GM12878 (cell line): ENCODE measurements at regions not wholly inside any gene's neighbourhood (a gene's known extent, or its start where the extent isn't known, plus 50 kb on each side); places are given as distances from the start of the nearest gene placed in this dataset.

Experiments
- ATAC-seq: fragments of 200-7000 bp; cut with Tn5 transposase; 3 replicates; pipeline ENCODE4 v1.9.1; 2020; ENCODE audit warnings: mild to moderate bottlenecking, moderate library complexity
- BruUV-seq: library from RNA; stranded (reverse); fragments of 400-500 nt; replicated peaks from 2 replicates; lab custom pipeline; 2021; lab: Mats Ljungman, UMichigan
- CTCF ChIA-PET: fragments of 300-600 bp; sonication (Branson Sonifier 250); formaldehyde crosslinking; extraction: SDS; loops from one replicate; lab custom pipeline; 2021; ENCODE audit warnings: inconsistent platforms; lab: Yijun Ruan, JAX
- POLR2A ChIA-PET: fragments of 350-600 bp; formaldehyde crosslinking; extraction: SDS; loops from one replicate; lab custom pipeline; 2021; ENCODE audit warnings: inconsistent platforms; lab: Charles Lee
- RAD21 ChIA-PET: fragments of 300-600 bp; sonication (Branson Sonifier 250); formaldehyde crosslinking; loops from one replicate; lab custom pipeline; 2023; ENCODE audit warnings: antibody characterized with exemption; ENCODE audit not compliant: unreplicated experiment; lab: Charles Lee
- SMC1A ChIA-PET: fragments of 300-600 bp; sonication (Branson Sonifier 250); formaldehyde crosslinking; loops from one replicate; lab custom pipeline; 2023; ENCODE audit not compliant: unreplicated experiment, uncharacterized antibody; lab: Charles Lee
- DNase-seq: peaks from one replicate; pipeline ENCODE4 v3.0.0-alpha.2; 2011; ENCODE audit warnings: low read depth, low spot score
- FAIRE-seq: peaks from 3 replicates; lab custom pipeline; 2011; peaks lifted over from hg19 to GRCh38; lab: Jason Lieb, UNC
- H2AFZ ChIP-seq: 2 replicates; pipeline ENCODE4 v1.6.0; 2011; ENCODE audit warnings: low read depth, low read length, control low read depth; ENCODE audit not compliant: control insufficient read depth
- H3K27ac ChIP-seq: 2 replicates; pipeline ENCODE4 v1.5.1; 2011; ENCODE audit warnings: control low read depth; ENCODE audit not compliant: control insufficient read depth, insufficient read depth
- H3K27me3 ChIP-seq, 2 experiments: replicated peaks in 1 of 2; 2 replicates each; pipeline versions ENCODE4 v1.6.0 to v1.6.1; 2011; ENCODE audit warnings: low read length in 1 of 2; ENCODE audit not compliant: control insufficient read depth in 2 of 2, insufficient read depth in 2 of 2
- H3K36me3 ChIP-seq, 2 experiments: 2 replicates each; pipeline ENCODE4 v1.5.1; 2011; ENCODE audit warnings: low read length in 1 of 2; ENCODE audit not compliant: control insufficient read depth in 2 of 2, insufficient read depth in 2 of 2
- H3K4me1 ChIP-seq: 2 replicates; pipeline ENCODE4 v1.6.1; 2011; ENCODE audit warnings: mild to moderate bottlenecking, low read length, moderate library complexity, mixed read lengths; ENCODE audit not compliant: control insufficient read depth, insufficient read depth
- H3K4me2 ChIP-seq: 2 replicates; pipeline ENCODE4 v1.6.0; 2011; ENCODE audit warnings: control low read depth; ENCODE audit not compliant: control insufficient read depth, insufficient read depth
- H3K4me3 ChIP-seq: fragments of 200-600 bp; sonication (generic); 2 replicates; pipeline ENCODE4 v1.5.1; 2016
- H3K79me2 ChIP-seq: 2 replicates; pipeline ENCODE4 v1.6.0; 2011; ENCODE audit warnings: low read length; ENCODE audit not compliant: control insufficient read depth, insufficient read depth
- H3K9ac ChIP-seq: 2 replicates; pipeline ENCODE4 v1.8.0; 2011; ENCODE audit warnings: low read length, control low read depth, mixed read lengths; ENCODE audit not compliant: control insufficient read depth, insufficient read depth
- H3K9me3 ChIP-seq: replicated peaks from 3 replicates; pipeline ENCODE4 v1.5.1; 2011; ENCODE audit warnings: mild to moderate bottlenecking, low read length; ENCODE audit not compliant: control insufficient read depth, insufficient read depth
- H4K20me1 ChIP-seq: 2 replicates; pipeline ENCODE4 v1.6.0; 2011; ENCODE audit not compliant: control insufficient read depth, insufficient read depth
- KAT2A ChIP-seq: conservative IDR thresholded peaks from 2 replicates; pipeline ENCODE4 v1.6.1; 2011; ENCODE audit warnings: low read depth, low read length; ENCODE audit not compliant: control insufficient read depth
- MTA3 ChIP-seq: IDR thresholded peaks from 2 replicates; pipeline ENCODE4 v1.6.1; 2012; ENCODE audit warnings: low read length, inconsistent platforms, borderline replicate concordance
- RAD51 ChIP-seq: fragments of 450-650 bp; IDR thresholded peaks from 2 replicates; pipeline ENCODE4 v1.6.1; 2016; ENCODE audit warnings: moderate library complexity, mild to moderate bottlenecking, inconsistent platforms
- RELA ChIP-seq: fragments of 450-650 bp; IDR thresholded peaks from 2 replicates; pipeline ENCODE4 v1.8.0; 2014; ENCODE audit warnings: borderline replicate concordance; ENCODE audit not compliant: partially characterized antibody
- SPI1 ChIP-seq: IDR thresholded peaks from 2 replicates; pipeline ENCODE4 v1.6.1; 2011; ENCODE audit warnings: low read depth, mild to moderate bottlenecking, low read length, moderate library complexity, borderline replicate concordance; ENCODE audit not compliant: insufficient read depth
- TCF12 ChIP-seq: IDR thresholded peaks from 2 replicates; pipeline ENCODE4 v1.6.1; 2011; ENCODE audit warnings: low read depth, mild to moderate bottlenecking, low read length
- YY1 ChIP-seq: IDR thresholded peaks from 2 replicates; pipeline ENCODE4 v1.6.1; 2011; ENCODE audit warnings: low read depth, mild to moderate bottlenecking, low read length
- WGBS: methylation state at CpG from one replicate; pipeline ENCODE4 v1.1.6; 2016; ENCODE audit warnings: low lambda C conversion rate; ENCODE audit not compliant: insufficient replicate concordance, insufficient coverage; ENCODE audit errors: missing lambda C conversion rate; 5-methylcytosine and 5-hydroxymethylcytosine counted together
- in situ Hi-C: fragments of 300-500 bp; cut with MboI; formaldehyde crosslinking; loops from 9 replicates; pipeline ENCODE4 v1.14.3; 2018; ENCODE audit warnings: mixed read lengths
- intact Hi-C: fragments of 100-400 bp; cut with micrococcal nuclease; formaldehyde crosslinking; loops from one replicate; pipeline ENCODE4 v1.14.2; 2022; ENCODE audit not compliant: unreplicated experiment
- TF ChIP-seq, protein P1 (sequence below): IDR thresholded peaks from 2 replicates; pipeline ENCODE4 v1.6.1; 2012; ENCODE audit warnings: mild to moderate bottlenecking, low read depth, low read length
- TF ChIP-seq, protein P2 (sequence below): IDR thresholded peaks from 2 replicates; pipeline ENCODE4 v1.6.1; 2011; ENCODE audit warnings: borderline replicate concordance, low read depth, mild to moderate bottlenecking, moderate library complexity, mixed read lengths, low read length; ENCODE audit not compliant: insufficient read depth; ENCODE audit errors: extremely low read length

DNA sequence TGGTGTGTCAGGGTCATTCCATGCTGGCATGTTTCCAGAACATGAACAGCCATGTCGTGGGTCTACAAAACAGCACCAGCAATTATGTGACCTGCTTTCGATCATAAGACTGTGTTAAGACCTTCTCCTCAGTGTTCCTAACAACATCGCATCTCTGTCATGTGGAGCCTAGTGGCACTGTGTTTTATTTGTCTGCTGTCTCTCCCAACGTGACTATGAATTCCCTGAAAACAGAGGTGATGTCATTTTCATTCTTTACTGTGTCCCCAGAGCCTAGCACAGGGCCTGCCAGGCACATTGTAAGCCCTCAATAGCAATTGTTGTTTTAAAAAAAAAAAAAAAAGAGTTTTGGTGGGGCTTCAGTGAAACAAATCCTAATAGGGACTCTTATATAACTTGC, 94.2 kb upstream of the IL12A start:
- TF ChIP-seq RAD51, result no peak
- no peak for TF ChIP-seq KAT2A
- TF ChIP-seq SPI1, result no peak
- no peak for TF ChIP-seq RELA
- TF ChIP-seq, protein P1, sequence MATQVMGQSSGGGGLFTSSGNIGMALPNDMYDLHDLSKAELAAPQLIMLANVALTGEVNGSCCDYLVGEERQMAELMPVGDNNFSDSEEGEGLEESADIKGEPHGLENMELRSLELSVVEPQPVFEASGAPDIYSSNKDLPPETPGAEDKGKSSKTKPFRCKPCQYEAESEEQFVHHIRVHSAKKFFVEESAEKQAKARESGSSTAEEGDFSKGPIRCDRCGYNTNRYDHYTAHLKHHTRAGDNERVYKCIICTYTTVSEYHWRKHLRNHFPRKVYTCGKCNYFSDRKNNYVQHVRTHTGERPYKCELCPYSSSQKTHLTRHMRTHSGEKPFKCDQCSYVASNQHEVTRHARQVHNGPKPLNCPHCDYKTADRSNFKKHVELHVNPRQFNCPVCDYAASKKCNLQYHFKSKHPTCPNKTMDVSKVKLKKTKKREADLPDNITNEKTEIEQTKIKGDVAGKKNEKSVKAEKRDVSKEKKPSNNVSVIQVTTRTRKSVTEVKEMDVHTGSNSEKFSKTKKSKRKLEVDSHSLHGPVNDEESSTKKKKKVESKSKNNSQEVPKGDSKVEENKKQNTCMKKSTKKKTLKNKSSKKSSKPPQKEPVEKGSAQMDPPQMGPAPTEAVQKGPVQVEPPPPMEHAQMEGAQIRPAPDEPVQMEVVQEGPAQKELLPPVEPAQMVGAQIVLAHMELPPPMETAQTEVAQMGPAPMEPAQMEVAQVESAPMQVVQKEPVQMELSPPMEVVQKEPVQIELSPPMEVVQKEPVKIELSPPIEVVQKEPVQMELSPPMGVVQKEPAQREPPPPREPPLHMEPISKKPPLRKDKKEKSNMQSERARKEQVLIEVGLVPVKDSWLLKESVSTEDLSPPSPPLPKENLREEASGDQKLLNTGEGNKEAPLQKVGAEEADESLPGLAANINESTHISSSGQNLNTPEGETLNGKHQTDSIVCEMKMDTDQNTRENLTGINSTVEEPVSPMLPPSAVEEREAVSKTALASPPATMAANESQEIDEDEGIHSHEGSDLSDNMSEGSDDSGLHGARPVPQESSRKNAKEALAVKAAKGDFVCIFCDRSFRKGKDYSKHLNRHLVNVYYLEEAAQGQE, result no peak
- no peak for TF ChIP-seq MTA3
- TF ChIP-seq TCF12, result no peak
- TF ChIP-seq YY1, result no peak
- TF ChIP-seq, protein P2, sequence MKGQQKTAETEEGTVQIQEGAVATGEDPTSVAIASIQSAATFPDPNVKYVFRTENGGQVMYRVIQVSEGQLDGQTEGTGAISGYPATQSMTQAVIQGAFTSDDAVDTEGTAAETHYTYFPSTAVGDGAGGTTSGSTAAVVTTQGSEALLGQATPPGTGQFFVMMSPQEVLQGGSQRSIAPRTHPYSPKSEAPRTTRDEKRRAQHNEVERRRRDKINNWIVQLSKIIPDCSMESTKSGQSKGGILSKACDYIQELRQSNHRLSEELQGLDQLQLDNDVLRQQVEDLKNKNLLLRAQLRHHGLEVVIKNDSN, result no peak
- FAIRE-seq (no peak), DNase-seq (no peak), ATAC-seq (no peak)
- POLR2A ChIA-PET, result interaction anchor here (0.7 kb wide), 1 partner anchor 566 kb away, joined by 3 read pairs; no protein-coding TSS in a partner anchor
- Histone ChIP-seq H3K79me2 (no peaks in the 10 kb centered on the region), H3K27me3 (no peaks in the 10 kb centered on the region), H3K4me3 (no peak overlapping the region), H3K27ac (no peak overlapping the region), H2AFZ (no peak overlapping the region), H4K20me1 (no peaks in the 10 kb centered on the region), H3K36me3 (no peaks in the 10 kb centered on the region), H3K4me2 (no peak overlapping the region), H3K9ac (no peak overlapping the region), H3K9me3 (no peaks in the 10 kb centered on the region), H3K4me1 (peaks cover 3% of the 10 kb centered on the region)
- in situ Hi-C loops (no loop called here), intact Hi-C loops (no loop called here)
- SMC1A ChIA-PET, result interaction anchor here (0.9 to 22.1 kb wide), 4 partner anchors 8 to 109 kb away, joined by 3 to 589 read pairs (median 88); no protein-coding TSS in a partner anchor
- WGBS, result 63% methylated on average over 4 of the region's 4 CpGs
- CTCF ChIA-PET, result interaction anchor here (0.6 to 14.7 kb wide), 5 partner anchors 8 to 138 kb away, joined by 3 to 152 read pairs (median 12); partner anchors contain the start of gene IL12A
- no TSS peak for BruUV-seq
- RAD21 ChIA-PET, result interaction anchor here (2.3 kb wide), 1 partner anchor 9 kb away, joined by 14 read pairs; no protein-coding TSS in a partner anchor
